ENCODE measurements at regions not wholly inside any gene's neighbourhood (a gene's known extent, or its start where the extent isn't known, plus 50 kb on each side); places are given as distances from the start of the nearest gene placed in this dataset.

- TF ChIP-seq PREB (CRISPR knock-in tag; IDR thresholded peaks at IDR 0.05; ENCODE audit: borderline replicate concordance) (no peak), CREB1 (CRISPR knock-in tag; IDR thresholded peaks at IDR 0.05) (no peak), ZNF281 (CRISPR knock-in tag; IDR thresholded peaks at IDR 0.05) (no peak), ZNF416 (CRISPR knock-in tag; IDR thresholded peaks at IDR 0.05) (no peak), NFYB (CRISPR knock-in tag; conservative IDR thresholded peaks at IDR 0.05; ENCODE audit: low read depth) (no peak), HMGXB4 (CRISPR knock-in tag; IDR thresholded peaks at IDR 0.05) (no peak), SP1 (CRISPR knock-in tag; conservative IDR thresholded peaks at IDR 0.05) (no peak), CTCF (IDR thresholded peaks at IDR 0.05) (no peak), RELA (CRISPR knock-in tag; IDR thresholded peaks at IDR 0.05; ENCODE audit: borderline replicate concordance) (no peak), CREM (CRISPR knock-in tag; IDR thresholded peaks at IDR 0.05) (no peak)
- TF ChIP-seq, protein P1, sequence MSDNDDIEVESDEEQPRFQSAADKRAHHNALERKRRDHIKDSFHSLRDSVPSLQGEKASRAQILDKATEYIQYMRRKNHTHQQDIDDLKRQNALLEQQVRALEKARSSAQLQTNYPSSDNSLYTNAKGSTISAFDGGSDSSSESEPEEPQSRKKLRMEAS (CRISPR knock-in tag; IDR thresholded peaks at IDR 0.05): no peak
Observed at GRCh38 chr3:56856752-56857151, 55.0 kb upstream of the ARHGEF3 start.
